ENCODE measurements at regions not wholly inside any gene's neighbourhood (a gene's known extent, or its start where the extent isn't known, plus 50 kb on each side); places are given as distances from the start of the nearest gene placed in this dataset.
A peak's percentile ranks its signal among the peaks of the same experiment; 100 is the strongest.

- DNase-seq = peak in 1 of 2 experiments; percentile 60
Observed at GRCh38 chr4:130210864-130211263, 1114.9 kb downstream of the C4orf33 start.

- no peak for DNase-seq
Observed at GRCh38 chr4:130214268-130214667, 1118.3 kb downstream of the C4orf33 start.

- DNase-seq = no peak
Observed at GRCh38 chr4:130233377-130234047, 1137.6 kb downstream of the C4orf33 start.

DNA sequence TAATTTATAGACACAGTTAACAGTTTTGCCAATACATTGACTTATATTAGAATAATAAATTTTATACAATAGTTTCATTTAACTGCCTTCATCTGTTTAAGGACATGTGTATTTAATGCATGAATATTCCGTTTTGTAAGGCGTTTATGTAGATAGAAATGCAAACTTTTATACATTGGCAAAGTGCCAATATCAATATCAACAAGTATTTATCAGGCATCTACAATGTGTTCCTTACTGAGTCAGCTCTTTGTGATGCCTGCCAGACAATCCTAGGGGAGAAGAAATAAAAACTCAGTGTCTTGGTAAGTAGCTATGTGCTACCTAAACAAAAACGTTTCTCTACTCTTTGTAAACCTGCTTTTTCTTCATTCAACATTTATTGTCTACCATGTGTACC, 1142.2 kb downstream of the C4orf33 start:
- no peak for DNase-seq

- DNase-seq = no peak
Observed at GRCh38 chr4:130249002-130249401, 1153.0 kb downstream of the C4orf33 start.

DNA sequence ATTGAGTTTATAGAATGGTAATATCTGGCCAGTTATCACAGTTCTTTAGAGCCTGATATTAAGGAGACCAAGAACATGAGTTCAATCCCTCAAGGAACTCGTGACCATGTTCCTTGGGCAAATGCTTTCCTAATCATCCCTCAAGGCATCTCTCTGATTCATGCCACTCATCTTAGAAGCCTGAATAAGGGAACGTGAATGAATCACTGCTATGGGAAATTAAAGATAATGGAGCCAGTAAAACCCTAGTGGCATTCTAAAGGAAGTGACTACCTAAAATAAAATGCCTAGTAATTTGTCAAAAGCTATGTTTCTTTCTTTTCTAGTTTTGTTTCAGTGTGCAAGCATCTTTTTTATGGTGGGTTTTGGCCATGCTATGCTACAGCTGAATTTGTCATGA, 1161.3 kb downstream of the C4orf33 start:
- no peak for DNase-seq

GRCh38 chr4:130266814-130267213, 1170.9 kb downstream of the C4orf33 start:
- DNase-seq = no peak

DNA sequence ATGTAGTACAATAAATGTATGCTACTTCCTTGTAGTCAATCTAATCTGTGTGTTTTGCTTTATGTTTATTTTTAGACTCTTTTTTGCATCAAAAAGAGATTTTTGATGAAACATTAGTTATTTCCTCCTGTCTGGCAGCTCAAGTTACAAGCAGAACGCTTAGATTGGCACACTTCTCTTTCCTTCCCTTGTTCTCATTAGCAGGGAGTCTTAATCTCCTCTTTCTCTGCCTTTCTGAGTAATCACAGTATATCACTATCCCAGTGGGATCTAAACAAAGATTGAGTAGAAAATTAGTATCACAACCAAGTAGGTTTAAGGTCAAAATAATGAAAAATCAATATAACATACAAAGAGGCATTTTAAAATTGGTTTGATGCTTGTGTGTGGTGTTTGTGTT, 1192.6 kb downstream of the C4orf33 start:
- DNase-seq = no peak

DNA sequence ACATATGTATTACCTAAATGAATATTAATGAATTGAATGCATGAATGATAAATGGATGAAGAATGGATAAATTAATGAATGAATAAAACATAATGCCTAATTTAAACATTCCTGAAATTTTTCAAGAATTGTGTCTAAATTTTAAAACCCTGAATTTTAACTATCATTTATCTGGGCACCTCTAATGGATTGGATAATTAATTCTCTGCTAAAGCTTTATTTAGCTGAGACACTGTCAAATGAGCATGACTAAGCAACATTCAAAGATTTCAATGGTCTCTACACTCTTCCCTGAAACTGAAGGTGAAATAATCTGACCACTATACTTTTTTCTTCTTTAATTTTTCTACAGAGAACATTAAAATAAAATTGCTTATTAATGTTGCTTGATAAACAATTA, 1197.7 kb downstream of the C4orf33 start:
- no peak for DNase-seq

DNA sequence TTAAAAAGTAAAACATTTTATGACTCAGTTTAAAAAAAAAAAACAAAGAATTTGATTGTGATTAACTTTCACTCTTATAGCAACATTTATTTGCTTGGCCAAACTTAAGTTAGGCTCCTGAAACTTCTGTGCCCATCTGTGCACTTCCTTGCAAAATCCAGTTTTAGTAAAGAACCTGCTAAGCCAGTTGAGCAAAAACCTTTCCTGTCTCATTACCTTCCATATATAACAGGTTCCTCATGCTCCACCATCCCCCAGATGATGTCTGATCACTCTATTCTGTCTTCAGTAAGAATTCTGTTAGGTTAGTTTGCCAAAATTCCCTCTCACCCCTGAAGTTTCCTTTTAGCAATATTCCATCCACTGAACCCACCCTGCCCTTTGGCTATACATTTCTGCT, 1200.5 kb downstream of the C4orf33 start:
- no peak for DNase-seq

GRCh38 chr4:130306566-130306965, 1210.6 kb downstream of the C4orf33 start:
- DNase-seq = no peak

DNA sequence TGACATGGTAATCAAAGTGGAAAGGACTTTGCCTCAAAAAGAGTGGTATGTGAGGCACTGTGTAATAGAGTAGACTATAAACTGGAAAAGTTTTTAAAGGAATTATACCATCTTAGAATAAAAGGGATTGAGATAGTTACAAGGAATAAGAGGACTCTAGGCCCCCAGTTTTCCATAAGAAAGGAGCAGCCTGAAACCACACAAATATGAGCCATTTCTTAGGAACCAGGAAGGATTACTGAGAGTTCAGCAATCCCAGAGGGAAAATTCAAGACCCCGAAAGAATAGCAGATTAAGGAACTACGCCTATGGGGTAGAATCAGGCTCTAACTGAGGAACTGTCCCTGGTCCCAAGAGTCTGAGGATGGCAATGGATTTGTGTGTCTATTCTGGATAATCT, 1213.3 kb downstream of the C4orf33 start:
- no peak for DNase-seq

- no peak for DNase-seq
Observed at GRCh38 chr4:130322439-130322838, 1226.5 kb downstream of the C4orf33 start.

GRCh38 chr4:130329036-130329435, 1233.1 kb downstream of the C4orf33 start:
- DNase-seq = no peak

DNA sequence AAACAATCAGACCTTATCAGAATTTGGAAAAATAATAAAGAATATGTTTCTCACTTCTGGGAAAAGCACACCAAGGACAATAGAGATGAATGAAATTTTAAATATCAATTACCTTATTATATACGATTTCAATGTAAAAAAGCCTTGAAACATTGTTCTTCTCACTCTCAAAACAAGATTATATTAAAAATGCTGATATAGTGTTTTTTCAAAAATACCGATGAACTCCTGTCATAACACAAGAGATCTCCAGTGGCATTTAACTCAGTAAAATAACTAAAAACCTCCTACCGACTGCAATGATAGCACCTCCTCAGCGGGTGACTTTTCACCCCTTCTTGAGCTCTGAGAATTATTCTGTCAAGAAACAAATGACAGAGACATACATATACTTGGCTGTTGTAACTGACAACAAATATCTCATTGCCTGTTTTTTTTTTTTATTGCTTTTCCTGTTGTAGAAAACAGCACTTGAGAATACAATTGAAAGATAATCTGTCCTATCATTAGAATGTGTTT, 1237.3 kb downstream of the C4orf33 start:
- DNase-seq = no peak

DNA sequence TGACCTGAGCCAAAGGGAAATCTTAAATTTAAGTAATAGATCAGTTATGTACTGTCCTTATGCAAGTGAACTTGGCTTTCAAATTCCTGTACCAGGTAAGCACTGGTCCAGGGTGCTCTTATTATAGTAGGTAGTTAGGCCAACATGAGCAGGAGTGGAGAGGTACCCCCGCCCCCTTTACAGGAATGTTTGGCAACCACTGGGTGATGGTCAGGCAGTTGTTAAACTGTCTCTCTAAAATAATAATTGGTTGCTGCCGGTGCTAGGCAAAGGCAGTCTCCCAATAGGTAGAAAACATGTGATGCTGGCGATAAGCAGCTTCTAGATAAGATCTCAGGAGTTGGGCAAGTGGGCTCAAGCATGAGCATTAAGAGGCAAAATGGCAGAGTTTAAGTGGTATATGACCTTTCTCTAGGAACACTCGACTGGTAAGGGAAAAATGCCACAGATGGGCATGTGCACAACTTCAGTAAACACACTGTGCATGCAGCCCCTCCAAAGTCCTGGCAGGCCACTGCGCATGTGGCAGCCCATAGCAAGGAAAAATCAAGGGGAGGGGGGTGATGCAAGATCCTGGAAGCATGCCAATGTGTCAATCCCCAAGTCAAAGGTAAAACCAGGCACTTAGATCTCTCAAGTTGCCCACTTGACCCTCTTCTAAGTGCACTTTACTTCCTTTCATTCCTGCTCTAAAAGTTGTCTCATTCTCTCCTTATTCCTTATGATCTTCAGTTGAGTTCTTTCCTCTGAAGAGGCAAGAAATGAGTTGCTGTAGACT, 1239.7 kb downstream of the C4orf33 start:
- no peak for DNase-seq

- peak; percentile 28 to 33 for DNase-seq
Observed at GRCh38 chr4:130336585-130337217, 1240.7 kb downstream of the C4orf33 start.

DNA sequence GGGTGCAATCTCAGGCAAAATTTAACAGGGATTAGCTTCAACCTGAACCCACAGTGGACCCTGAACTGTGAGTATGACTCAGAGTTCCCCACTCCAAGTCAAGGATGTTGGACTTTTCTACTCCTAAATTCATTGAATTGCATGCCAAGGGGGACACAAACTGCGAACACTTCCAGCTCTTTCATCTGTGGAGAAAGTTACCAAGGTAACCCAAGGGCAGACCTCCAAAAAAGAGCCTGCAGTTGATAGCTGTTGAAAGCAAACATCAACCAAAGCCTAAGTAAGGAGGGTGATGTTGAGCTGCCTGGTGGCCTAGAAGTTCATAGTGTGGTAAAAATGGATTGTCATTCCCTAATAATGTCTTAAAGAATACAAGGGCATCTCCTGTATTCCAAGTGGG, 1242.9 kb downstream of the C4orf33 start:
- DNase-seq = peak in 1 of 2 experiments; percentile 1

DNA sequence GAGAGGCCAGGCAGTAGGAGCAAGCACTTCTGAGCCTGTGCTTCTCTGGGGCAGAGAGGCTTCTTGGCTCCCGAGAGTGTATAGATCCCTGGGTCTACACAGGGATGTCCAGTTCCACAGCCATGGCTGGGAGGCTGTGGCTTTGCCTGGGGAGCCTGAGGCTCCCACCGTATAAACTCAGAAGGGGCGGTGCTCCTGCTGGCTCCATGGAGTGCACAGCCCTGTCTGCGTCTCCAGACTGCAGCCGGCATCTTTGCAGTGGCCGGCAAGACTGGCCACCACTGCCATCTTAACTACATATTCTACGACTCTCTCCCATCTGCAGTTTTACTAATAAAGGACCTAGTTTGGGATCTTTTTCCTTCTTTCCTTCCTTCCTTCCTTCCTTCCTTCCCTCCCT, 1253.8 kb downstream of the C4orf33 start:
- no peak for DNase-seq

DNA sequence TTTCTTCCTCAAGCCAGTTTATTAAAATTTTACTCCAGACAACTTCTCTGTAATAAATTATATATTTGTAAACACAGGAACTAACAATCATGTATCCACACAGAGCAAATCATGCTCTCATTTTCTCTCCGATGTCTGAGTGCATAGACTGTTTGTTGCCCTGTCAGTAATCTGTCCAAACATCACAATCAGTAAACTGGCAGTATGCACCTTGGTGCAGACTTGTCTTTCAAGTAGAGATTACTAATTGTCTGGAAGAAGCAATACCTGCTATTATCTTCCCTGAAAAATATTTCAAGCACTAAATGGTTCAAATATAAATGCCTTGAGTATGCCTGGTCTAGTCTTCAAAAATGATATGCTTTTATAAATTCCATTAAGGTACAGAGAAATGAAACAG, 1260.9 kb downstream of the C4orf33 start:
- DNase-seq = no peak

DNA sequence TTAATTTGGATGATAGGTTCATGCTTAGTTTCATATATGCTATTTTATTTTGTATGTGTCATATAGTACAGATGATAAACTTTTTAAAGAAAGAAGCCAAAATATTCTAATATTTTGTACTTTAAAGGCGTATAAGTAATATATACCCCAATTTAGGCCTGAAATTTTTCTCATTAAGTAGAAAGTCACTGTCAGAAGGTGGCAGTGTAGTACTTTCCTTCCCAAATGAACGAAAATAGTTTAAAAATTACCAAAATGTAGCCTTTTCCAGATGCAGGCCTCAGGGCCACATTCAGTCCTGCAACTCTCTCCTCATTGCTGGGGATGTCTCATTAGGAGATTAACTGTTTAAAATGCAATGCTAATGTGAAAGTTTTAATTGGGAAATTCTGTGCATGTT, 1263.6 kb downstream of the C4orf33 start:
- DNase-seq = peak; percentile 1 to 8

- DNase-seq = no peak
Observed at GRCh38 chr4:130361616-130362015, 1265.7 kb downstream of the C4orf33 start.

DNA sequence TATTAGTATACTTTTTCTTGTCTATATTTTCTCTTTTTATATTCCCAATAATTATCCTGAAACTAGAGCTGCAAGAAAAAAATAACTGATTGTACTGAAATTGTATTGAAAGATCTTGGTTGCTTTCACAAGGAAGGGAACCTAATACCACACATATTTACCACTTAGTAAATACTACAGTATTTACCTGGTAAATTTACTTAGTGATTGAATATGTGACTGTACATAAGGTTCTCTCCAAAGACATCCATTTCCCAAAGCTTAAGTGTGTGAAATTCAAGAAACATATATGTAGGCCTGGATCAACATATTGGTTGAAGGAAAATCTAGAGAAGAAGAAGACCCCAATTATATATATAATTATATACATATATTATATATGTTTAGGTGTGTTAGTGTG, 1272.7 kb downstream of the C4orf33 start:
- no peak for DNase-seq

DNA sequence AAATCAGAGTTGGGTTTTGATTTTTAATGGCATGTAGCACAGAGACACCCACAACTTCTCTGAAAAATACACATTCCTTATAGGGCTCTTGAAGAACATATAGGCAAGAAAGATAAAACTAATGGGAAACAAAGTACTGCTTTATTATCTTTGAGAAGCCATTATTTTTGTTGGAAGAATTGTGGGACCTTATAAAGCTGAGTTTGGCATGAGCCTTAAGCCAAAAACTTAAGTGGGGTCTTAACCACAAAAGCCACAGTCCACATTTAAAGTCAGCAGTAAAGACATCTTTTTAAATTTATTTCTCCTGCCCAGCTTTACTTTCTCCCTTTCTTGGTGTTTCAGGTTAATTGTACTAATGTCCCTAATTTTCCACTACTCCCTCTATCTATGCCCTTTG, 1297.3 kb downstream of the C4orf33 start:
- no peak for DNase-seq
